Left kidney (tissue), 1 donor: ENCODE measurements at regions not wholly inside any gene's neighbourhood (a gene's known extent, or its start where the extent isn't known, plus 50 kb on each side); places are given as distances from the start of the nearest gene placed in this dataset.

Experiments
- DNase-seq: peaks from one replicate; pipeline ENCODE4 v3.0.0-alpha.2; 2013

- DNase-seq, result no peak
Measured at GRCh38 chr3:72489901-72490300, 358.3 kb downstream of the SHQ1 start.

- DNase-seq, result no peak
Measured at GRCh38 chr3:72488738-72489035, 359.6 kb downstream of the SHQ1 start.

GRCh38 chr3:72487946-72488737 lies 360.1 kb downstream of the SHQ1 start:
- no peak for DNase-seq

GRCh38 chr3:72487078-72487765 lies 361.0 kb downstream of the SHQ1 start:
- peak; percentile 36 for DNase-seq

GRCh38 chr3:72485641-72486040 lies 362.6 kb downstream of the SHQ1 start:
- DNase-seq, result no peak

GRCh38 chr3:72483554-72484104 lies 364.6 kb downstream of the SHQ1 start:
- no peak for DNase-seq

- DNase-seq, result no peak
Measured at GRCh38 chr3:72482589-72483321, 365.5 kb downstream of the SHQ1 start.

GRCh38 chr3:72481542-72481941 lies 366.7 kb downstream of the SHQ1 start:
- DNase-seq, result no peak

GRCh38 chr3:72480366-72480765 lies 367.9 kb downstream of the SHQ1 start:
- DNase-seq, result no peak

- no peak for DNase-seq
Measured at GRCh38 chr3:72479651-72480215, 368.5 kb downstream of the SHQ1 start.

GRCh38 chr3:72476139-72476483 lies 372.1 kb downstream of the SHQ1 start:
- no peak for DNase-seq

- DNase-seq, result no peak
Measured at GRCh38 chr3:72475258-72476138, 372.7 kb downstream of the SHQ1 start.

GRCh38 chr3:72474775-72475174 lies 373.5 kb downstream of the SHQ1 start:
- DNase-seq, result no peak

GRCh38 chr3:72473156-72473555 lies 375.1 kb downstream of the SHQ1 start:
- DNase-seq, result no peak

- DNase-seq, result no peak
Measured at GRCh38 chr3:72470904-72471417, 377.3 kb downstream of the SHQ1 start.

- no peak for DNase-seq
Measured at GRCh38 chr3:72465853-72466252, 382.4 kb downstream of the SHQ1 start.

GRCh38 chr3:72463083-72463482 lies 385.2 kb downstream of the SHQ1 start:
- no peak for DNase-seq

- DNase-seq, result no peak
Measured at GRCh38 chr3:72462595-72463011, 385.6 kb downstream of the SHQ1 start.

- DNase-seq, result no peak
Measured at GRCh38 chr3:72461787-72462186, 386.5 kb downstream of the SHQ1 start.

GRCh38 chr3:72460205-72461174 lies 387.8 kb downstream of the SHQ1 start:
- no peak for DNase-seq
